BLaER1 treated with 17β-estradiol and CSF1 and Interleukin-3, amounts not matched to agents 10 nM and 100 nM (cell line): ENCODE measurements at regions not wholly inside any gene's neighbourhood (a gene's known extent, or its start where the extent isn't known, plus 50 kb on each side); places are given as distances from the start of the nearest gene placed in this dataset.

Experiments
- H3K27ac ChIP-seq, 11 experiments: shearing (Covaris generic); formaldehyde crosslinking; 2 replicates each; pipeline ENCODE4 v1.8.1; 2022
- H3K27me3 ChIP-seq, 11 experiments: shearing (Covaris generic); formaldehyde crosslinking; 2 replicates each; pipeline ENCODE4 v1.8.1; 2022
- H3K36me3 ChIP-seq, 11 experiments: shearing (Covaris generic); formaldehyde crosslinking; 2 replicates each; pipeline ENCODE4 v1.8.1; 2022
- H3K4me1 ChIP-seq, 10 experiments: shearing (Covaris generic); formaldehyde crosslinking; 2 replicates each; pipeline ENCODE4 v1.8.1; 2022
- H3K4me2 ChIP-seq, 11 experiments: shearing (Covaris generic); formaldehyde crosslinking; 2 replicates each; pipeline ENCODE4 v1.8.1; 2022
- H3K4me3 ChIP-seq, 10 experiments: shearing (Covaris generic); formaldehyde crosslinking; 2 replicates each; pipeline ENCODE4 v1.8.1; 2022
- H3K9ac ChIP-seq, 11 experiments: shearing (Covaris generic); formaldehyde crosslinking; 2 replicates each; pipeline ENCODE4 v1.8.1; 2022
- H3K9me3 ChIP-seq, 11 experiments: shearing (Covaris generic); formaldehyde crosslinking; replicated peaks in 1 of 11; 2 replicates each; pipeline ENCODE4 v1.8.1; 2022
- H4K20me1 ChIP-seq, 11 experiments: shearing (Covaris generic); formaldehyde crosslinking; 2 replicates each; pipeline ENCODE4 v1.8.1; 2022
- Cebpa-rat ChIP-seq, 11 experiments: shearing (Covaris generic); IDR thresholded peaks; 2 replicates each; pipeline ENCODE4 v1.8.1; 2022

GRCh38 chr14:71672596-71672995 is 259.6 kb upstream of the RGS6 start:
- H3K27ac ChIP-seq = no peak overlapping the region
- peaks cover 0 to 2% (median 2%) of the 10 kb centered on the region in 11 experiments; a peak in 9 of 22 replicates for H3K9me3 ChIP-seq
- H4K20me1 ChIP-seq = peaks cover 0 to 11% (median 0%) of the 10 kb centered on the region in 11 experiments; a peak in 2 of 22 replicates
- no peaks in the 10 kb centered on the region for H3K27me3 ChIP-seq
- no peak for TF ChIP-seq Cebpa-rat (IDR thresholded peaks at IDR 0.05)
- H3K9ac ChIP-seq = no peak overlapping the region
- H3K36me3 ChIP-seq = peaks cover 3 to 86% (median 43%) of the 10 kb centered on the region in 11 experiments; a peak in 19 of 22 replicates
- no peak overlapping the region for H3K4me2 ChIP-seq
- no peak overlapping the region for H3K4me3 ChIP-seq
- no peaks in the 10 kb centered on the region for H3K4me1 ChIP-seq

DNA sequence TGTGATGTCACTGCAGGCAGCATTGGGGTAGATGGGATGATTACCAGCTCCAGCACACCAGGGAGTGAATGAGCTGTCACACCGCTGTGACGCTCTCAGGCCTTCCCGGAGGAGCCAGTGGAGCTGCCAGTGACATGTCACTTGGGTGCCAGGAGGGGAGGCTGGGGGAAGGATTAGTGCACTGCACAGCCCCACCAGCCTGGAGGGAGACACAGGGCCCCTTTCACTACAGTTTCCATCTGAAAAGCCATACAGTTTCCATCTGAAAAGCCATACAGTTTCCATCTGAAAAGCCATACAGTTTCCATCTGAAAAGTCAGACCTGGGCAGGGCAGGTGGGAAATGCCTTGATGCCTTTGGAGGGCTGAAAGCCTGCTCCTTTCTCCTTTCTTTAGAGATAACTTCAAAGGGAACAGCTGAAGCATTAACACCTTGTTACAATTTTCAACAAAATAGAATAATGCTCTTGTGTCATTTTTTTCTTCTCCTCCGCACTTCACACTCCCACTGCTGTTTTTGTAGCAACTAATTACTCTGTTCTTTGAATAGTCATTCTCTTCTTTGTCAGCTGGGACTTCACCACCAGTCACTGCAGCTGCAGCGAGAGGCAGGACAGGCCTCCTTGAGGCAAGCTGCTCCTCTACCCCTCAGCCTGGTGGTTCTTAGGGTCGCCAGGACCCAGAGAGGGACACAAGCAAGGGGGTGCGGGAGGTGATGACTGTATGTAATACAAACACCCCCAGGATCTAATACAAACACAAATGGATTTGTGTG is 256.9 kb upstream of the RGS6 start:
- Histone ChIP-seq H3K4me1 (no peaks in the 10 kb centered on the region), H3K36me3 (peaks cover 3 to 69% (median 43%) of the 10 kb centered on the region in 11 experiments; a peak in 19 of 22 replicates), H3K27me3 (no peaks in the 10 kb centered on the region), H3K4me2 (no peak overlapping the region), H3K27ac (no peak overlapping the region), H3K4me3 (no peak overlapping the region), H4K20me1 (peaks cover 0 to 11% (median 0%) of the 10 kb centered on the region in 11 experiments; a peak in 2 of 22 replicates), H3K9ac (no peak overlapping the region), H3K9me3 (peaks cover 0 to 6% (median 4%) of the 10 kb centered on the region in 11 experiments; a peak in 9 of 22 replicates)
- TF ChIP-seq Cebpa-rat (IDR thresholded peaks at IDR 0.05) = no peak

- Histone ChIP-seq H4K20me1 (peaks cover 0 to 11% (median 0%) of the 10 kb centered on the region in 11 experiments; a peak in 2 of 22 replicates), H3K27ac (no peak overlapping the region), H3K4me3 (no peak overlapping the region), H3K4me1 (no peaks in the 10 kb centered on the region), H3K9me3 (peaks cover 0 to 6% (median 4%) of the 10 kb centered on the region in 11 experiments; a peak in 9 of 22 replicates), H3K9ac (no peak overlapping the region), H3K27me3 (no peaks in the 10 kb centered on the region), H3K4me2 (no peak overlapping the region), H3K36me3 (peaks cover 3 to 69% (median 41%) of the 10 kb centered on the region in 11 experiments; a peak in 19 of 22 replicates)
- TF ChIP-seq Cebpa-rat (IDR thresholded peaks at IDR 0.05) = no peak
These were observed 256.3 kb upstream of the RGS6 start for GRCh38 chr14:71675900-71676287.

GRCh38 chr14:71680736-71681387 is 251.4 kb upstream of the RGS6 start:
- H3K27ac ChIP-seq = no peak overlapping the region
- H3K4me2 ChIP-seq = no peak overlapping the region
- no peak overlapping the region for H3K9ac ChIP-seq
- H3K9me3 ChIP-seq = peaks cover 0 to 6% (median 4%) of the 10 kb centered on the region in 11 experiments; a peak in 9 of 22 replicates
- peaks cover 0 to 35% (median 0%) of the 10 kb centered on the region in 11 experiments; a peak in 2 of 22 replicates for H4K20me1 ChIP-seq
- TF ChIP-seq Cebpa-rat (IDR thresholded peaks at IDR 0.05) = no peak
- no peaks in the 10 kb centered on the region for H3K27me3 ChIP-seq
- no peak overlapping the region for H3K4me3 ChIP-seq
- H3K4me1 ChIP-seq = no peaks in the 10 kb centered on the region
- H3K36me3 ChIP-seq = peaks cover 0 to 69% (median 27%) of the 10 kb centered on the region in 11 experiments; a peak in 20 of 22 replicates

DNA sequence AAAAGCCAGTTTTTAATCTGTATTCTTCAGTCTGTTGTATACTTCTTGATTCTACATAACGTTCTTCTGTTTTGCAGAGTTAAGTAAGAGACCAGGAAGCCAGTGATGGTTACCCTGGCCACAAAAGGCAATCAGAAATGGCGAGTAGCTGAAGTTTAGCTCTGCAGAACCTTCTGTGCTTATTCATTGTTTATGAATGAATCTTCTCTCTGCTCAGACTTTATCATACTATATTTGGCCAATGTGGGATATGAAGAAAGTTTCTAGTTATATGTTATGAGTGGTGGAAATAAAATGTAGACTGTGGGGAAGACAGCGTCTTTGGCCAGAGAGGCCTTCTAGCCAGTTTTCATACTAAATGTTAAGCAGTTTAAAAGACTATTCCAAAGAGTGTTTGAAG is 249.9 kb upstream of the RGS6 start:
- no peaks in the 10 kb centered on the region for H3K27me3 ChIP-seq
- TF ChIP-seq Cebpa-rat (IDR thresholded peaks at IDR 0.05) = no peak

GRCh38 chr14:71684323-71684722 is 247.9 kb upstream of the RGS6 start:
- Histone ChIP-seq H3K9ac (no peak overlapping the region), H4K20me1 (peaks cover 0 to 51% (median 0%) of the 10 kb centered on the region in 11 experiments; a peak in 2 of 22 replicates)
- no peak for TF ChIP-seq Cebpa-rat (IDR thresholded peaks at IDR 0.05)

More for the DNA sequence above, 249.9 kb upstream of the RGS6 start:
- Histone ChIP-seq H3K9ac (no peak overlapping the region), H3K36me3 (peaks cover 0 to 80% (median 36%) of the 10 kb centered on the region in 11 experiments; a peak in 20 of 22 replicates), H3K4me1 (no peaks in the 10 kb centered on the region), H3K4me3 (no peak overlapping the region), H3K9me3 (peaks cover 0 to 6% (median 4%) of the 10 kb centered on the region in 11 experiments; a peak in 8 of 22 replicates), H4K20me1 (peaks cover 0 to 39% (median 0%) of the 10 kb centered on the region in 11 experiments; a peak in 2 of 22 replicates), H3K27ac (no peak overlapping the region), H3K4me2 (no peak overlapping the region)

GRCh38 chr14:71686677-71687076 is 245.6 kb upstream of the RGS6 start:
- no peak overlapping the region for H3K4me3 ChIP-seq
- H3K9ac ChIP-seq = no peak overlapping the region
- no peak for TF ChIP-seq Cebpa-rat (IDR thresholded peaks at IDR 0.05)
- H3K27ac ChIP-seq = no peak overlapping the region
- H3K9me3 ChIP-seq = no peaks in the 10 kb centered on the region
- peaks cover 0 to 69% (median 0%) of the 10 kb centered on the region in 11 experiments; a peak in 2 of 22 replicates for H4K20me1 ChIP-seq
- H3K4me1 ChIP-seq = no peaks in the 10 kb centered on the region
- H3K4me2 ChIP-seq = no peak overlapping the region
- peaks cover 0 to 99% (median 47%) of the 10 kb centered on the region in 11 experiments; a peak in 20 of 22 replicates for H3K36me3 ChIP-seq
- H3K27me3 ChIP-seq = no peaks in the 10 kb centered on the region

More at GRCh38 chr14:71684323-71684722, 247.9 kb upstream of the RGS6 start:
- Histone ChIP-seq H3K27me3 (no peaks in the 10 kb centered on the region), H3K9me3 (no peaks in the 10 kb centered on the region), H3K27ac (no peak overlapping the region), H3K4me2 (no peak overlapping the region), H3K36me3 (peaks cover 0 to 93% (median 37%) of the 10 kb centered on the region in 11 experiments; a peak in 20 of 22 replicates), H3K4me1 (no peaks in the 10 kb centered on the region), H3K4me3 (no peak overlapping the region)

- Histone ChIP-seq H4K20me1 (peaks cover 0 to 67% (median 0%) of the 10 kb centered on the region in 11 experiments; a peak in 2 of 22 replicates), H3K27ac (no peak overlapping the region), H3K36me3 (peaks cover 0 to 99% (median 47%) of the 10 kb centered on the region in 11 experiments; a peak in 20 of 22 replicates), H3K27me3 (no peaks in the 10 kb centered on the region), H3K4me1 (no peaks in the 10 kb centered on the region; a peak in 1 of 20 replicates), H3K4me2 (no peak overlapping the region), H3K4me3 (no peak overlapping the region), H3K9ac (no peak overlapping the region), H3K9me3 (no peaks in the 10 kb centered on the region)
- TF ChIP-seq Cebpa-rat (IDR thresholded peaks at IDR 0.05) = no peak
These were observed 244.9 kb upstream of the RGS6 start for GRCh38 chr14:71687166-71687831.
